ENCODE measurements at regions not wholly inside any gene's neighbourhood (a gene's known extent, or its start where the extent isn't known, plus 50 kb on each side); places are given as distances from the start of the nearest gene placed in this dataset.
"Not testable (repeated sequence)": the region's sequence is repeated elsewhere in the genome, so short reads cannot be mapped to it uniquely, and the experiment has no call there.

GRCh38 chr14:106060276-106060975 lies 534.0 kb downstream of the TMEM121 start:
- in situ Hi-C loops (cut with HindIII; ENCODE audit: low pct_ligation_motif_present, low sequenced_read_pairs) = no loop called here
- H3K4me3 ChIP-seq (ENCODE audit: low read depth, low read length) = no peak overlapping the region
- TF ChIP-seq CTCF (IDR thresholded peaks at IDR 0.05; ENCODE audit: low read depth, low read length, missing control alignments) = no peak
- DNase-seq = no peak
- H3K27ac ChIP-seq = no peak overlapping the region
- no peaks in the 10 kb centered on the region for H3K27me3 ChIP-seq (replicated peaks)
- no peaks in the 10 kb centered on the region for H3K36me3 ChIP-seq (replicated peaks)

GRCh38 chr14:106061877-106062500 lies 535.6 kb downstream of the TMEM121 start:
- in situ Hi-C loops (cut with HindIII; ENCODE audit: low pct_ligation_motif_present, low sequenced_read_pairs); H3K27me3 ChIP-seq (replicated peaks); H3K36me3 ChIP-seq (replicated peaks); DNase-seq; H3K4me3 ChIP-seq (ENCODE audit: low read depth, low read length); H3K27ac ChIP-seq: not testable (repeated sequence)

- in situ Hi-C loops (cut with HindIII; ENCODE audit: low pct_ligation_motif_present, low sequenced_read_pairs) = no loop called here
- no peak for TF ChIP-seq CTCF (IDR thresholded peaks at IDR 0.05; ENCODE audit: low read depth, low read length, missing control alignments)
Observed at GRCh38 chr14:106062502-106063272, 536.3 kb downstream of the TMEM121 start.

GRCh38 chr14:106067935-106068334 lies 541.6 kb downstream of the TMEM121 start:
- H3K27me3 ChIP-seq (replicated peaks) = no peaks in the 10 kb centered on the region
- H3K4me3 ChIP-seq (ENCODE audit: low read depth, low read length) = no peak overlapping the region
- in situ Hi-C loops (cut with HindIII; ENCODE audit: low pct_ligation_motif_present, low sequenced_read_pairs) = no loop called here
- H3K36me3 ChIP-seq (replicated peaks) = no peaks in the 10 kb centered on the region
- TF ChIP-seq CTCF (IDR thresholded peaks at IDR 0.05; ENCODE audit: low read depth, low read length, missing control alignments) = no peak
- no peak for DNase-seq
- no peak overlapping the region for H3K27ac ChIP-seq

More at GRCh38 chr14:106062502-106063272, 536.3 kb downstream of the TMEM121 start:
- Histone ChIP-seq H3K27me3 (replicated peaks) (no peaks in the 10 kb centered on the region), H3K27ac (no peak overlapping the region), H3K36me3 (replicated peaks) (no peaks in the 10 kb centered on the region), H3K4me3 (ENCODE audit: low read depth, low read length) (no peak overlapping the region)
- DNase-seq = no peak

GRCh38 chr14:106069804-106070625 lies 543.6 kb downstream of the TMEM121 start:
- DNase-seq = no peak
- no peak overlapping the region for H3K27ac ChIP-seq

More at GRCh38 chr14:106069804-106070625, 543.6 kb downstream of the TMEM121 start:
- in situ Hi-C loops (cut with HindIII; ENCODE audit: low pct_ligation_motif_present, low sequenced_read_pairs) = no loop called here
- Histone ChIP-seq H3K4me3 (ENCODE audit: low read depth, low read length) (no peak overlapping the region), H3K36me3 (replicated peaks) (no peaks in the 10 kb centered on the region), H3K27me3 (replicated peaks) (no peaks in the 10 kb centered on the region)
- no peak for TF ChIP-seq CTCF (IDR thresholded peaks at IDR 0.05; ENCODE audit: low read depth, low read length, missing control alignments)

Data from brain microvascular endothelial cell (primary cell).